22Rv1 (cell line): ENCODE measurements at regions not wholly inside any gene's neighbourhood (a gene's known extent, or its start where the extent isn't known, plus 50 kb on each side); places are given as distances from the start of the nearest gene placed in this dataset.

ENCODE experiments used
- ZFX ChIP-seq: fragments of 450-650 bp; IDR thresholded peaks from 2 replicates; pipeline ENCODE4 v1.6.1; 2017; ENCODE audit warnings: antibody characterized with exemption, borderline replicate concordance
- TF ChIP-seq, protein P1 (sequence below): fragments of 450-650 bp; IDR thresholded peaks from 2 replicates; pipeline ENCODE4 v1.5.1; 2017; ENCODE audit warnings: mild to moderate bottlenecking

GRCh38 chr1:4174291-4175200 lies 274.5 kb upstream of the C1orf174 start:
- TF ChIP-seq, protein P1, sequence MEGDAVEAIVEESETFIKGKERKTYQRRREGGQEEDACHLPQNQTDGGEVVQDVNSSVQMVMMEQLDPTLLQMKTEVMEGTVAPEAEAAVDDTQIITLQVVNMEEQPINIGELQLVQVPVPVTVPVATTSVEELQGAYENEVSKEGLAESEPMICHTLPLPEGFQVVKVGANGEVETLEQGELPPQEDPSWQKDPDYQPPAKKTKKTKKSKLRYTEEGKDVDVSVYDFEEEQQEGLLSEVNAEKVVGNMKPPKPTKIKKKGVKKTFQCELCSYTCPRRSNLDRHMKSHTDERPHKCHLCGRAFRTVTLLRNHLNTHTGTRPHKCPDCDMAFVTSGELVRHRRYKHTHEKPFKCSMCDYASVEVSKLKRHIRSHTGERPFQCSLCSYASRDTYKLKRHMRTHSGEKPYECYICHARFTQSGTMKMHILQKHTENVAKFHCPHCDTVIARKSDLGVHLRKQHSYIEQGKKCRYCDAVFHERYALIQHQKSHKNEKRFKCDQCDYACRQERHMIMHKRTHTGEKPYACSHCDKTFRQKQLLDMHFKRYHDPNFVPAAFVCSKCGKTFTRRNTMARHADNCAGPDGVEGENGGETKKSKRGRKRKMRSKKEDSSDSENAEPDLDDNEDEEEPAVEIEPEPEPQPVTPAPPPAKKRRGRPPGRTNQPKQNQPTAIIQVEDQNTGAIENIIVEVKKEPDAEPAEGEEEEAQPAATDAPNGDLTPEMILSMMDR: no peak
- TF ChIP-seq ZFX: no peak
